Neural progenitor cell (in vitro differentiated cells): ENCODE measurements at regions not wholly inside any gene's neighbourhood (a gene's known extent, or its start where the extent isn't known, plus 50 kb on each side); places are given as distances from the start of the nearest gene placed in this dataset.

Experiments used
- DNase-seq: peaks from one replicate; pipeline ENCODE4 v3.0.0-alpha.2; 2016; ENCODE audit warnings: low spot score
- H2AFZ ChIP-seq: fragments of 200-600 bp; sonication (generic); replicated peaks from 2 replicates; pipeline ENCODE4 v1.6.1; 2016; ENCODE audit warnings: antibody characterized with exemption
- H3F3A ChIP-seq: fragments of 200-600 bp; sonication (generic); 2 replicates; pipeline ENCODE4 v1.6.1; 2016; ENCODE audit warnings: antibody characterized with exemption, low read depth
- H3K27ac ChIP-seq: fragments of 200-600 bp; sonication (generic); 2 replicates; pipeline ENCODE4 v1.5.1; 2016; ENCODE audit warnings: mild to moderate bottlenecking
- H3K27me3 ChIP-seq: fragments of 200-600 bp; sonication (generic); 2 replicates; pipeline ENCODE4 v1.6.1; 2016; ENCODE audit warnings: mild to moderate bottlenecking, moderate library complexity
- H3K36me3 ChIP-seq: fragments of 200-600 bp; sonication (generic); 2 replicates; pipeline ENCODE4 v1.5.1; 2016
- H3K4me1 ChIP-seq: fragments of 200-600 bp; sonication (generic); 2 replicates; pipeline ENCODE4 v1.6.1; 2016; ENCODE audit warnings: mixed run types
- H3K4me2 ChIP-seq: fragments of 200-600 bp; sonication (generic); 2 replicates; pipeline ENCODE4 v1.6.1; 2016
- H3K4me3 ChIP-seq: fragments of 200-600 bp; sonication (generic); 2 replicates; pipeline ENCODE4 v1.5.1; 2016
- H3K79me2 ChIP-seq: fragments of 200-600 bp; sonication (generic); 2 replicates; pipeline ENCODE4 v1.6.1; 2016; ENCODE audit warnings: low read depth
- H3K9ac ChIP-seq: fragments of 200-600 bp; sonication (generic); 2 replicates; pipeline ENCODE4 v1.6.1; 2016
- H3K9me3 ChIP-seq: fragments of 200-600 bp; sonication (generic); 2 replicates; pipeline ENCODE4 v1.5.1; 2016; ENCODE audit warnings: low read depth
- H4K20me1 ChIP-seq: fragments of 200-600 bp; sonication (generic); 2 replicates; pipeline ENCODE4 v1.6.1; 2016; ENCODE audit warnings: low read depth
- H3K27ac Mint-ChIP-seq: 3 replicates; pipeline ENCODE4 v1.8.0; 2021; ENCODE audit warnings: mixed read lengths
- H3K27me3 Mint-ChIP-seq: 2 replicates; pipeline ENCODE4 v1.8.0; 2022; ENCODE audit warnings: low read depth, mild to moderate bottlenecking, inconsistent platforms, moderate library complexity, mixed read lengths; ENCODE audit not compliant: insufficient read depth
- H3K36me3 Mint-ChIP-seq: 3 replicates; pipeline ENCODE4 v1.8.0; 2021; ENCODE audit warnings: mixed read lengths
- H3K4me1 Mint-ChIP-seq: 3 replicates; pipeline ENCODE4 v1.8.0; 2021; ENCODE audit warnings: mixed read lengths
- H3K4me3 Mint-ChIP-seq: 3 replicates; pipeline ENCODE4 v1.8.0; 2021; ENCODE audit warnings: mild to moderate bottlenecking, moderate library complexity, mixed read lengths
- H3K9me3 Mint-ChIP-seq: 3 replicates; pipeline ENCODE4 v1.8.0; 2020; ENCODE audit warnings: mixed read lengths
- EZH2 ChIP-seq: fragments of 200-600 bp; sonication (generic); IDR thresholded peaks from 2 replicates; pipeline ENCODE4 v1.6.1; 2017; ENCODE audit warnings: antibody characterized with exemption, mild to moderate bottlenecking, moderate library complexity
- EZH2phosphoT487 ChIP-seq: fragments of 200-600 bp; sonication (generic); IDR thresholded peaks from 2 replicates; pipeline ENCODE4 v1.6.1; 2017; ENCODE audit warnings: antibody characterized with exemption
- TF ChIP-seq, protein P1 (sequence below): fragments of 200-600 bp; sonication (generic); IDR thresholded peaks from 2 replicates; pipeline ENCODE4 v1.5.1; 2017; ENCODE audit warnings: antibody characterized with exemption, mild to moderate bottlenecking

DNA sequence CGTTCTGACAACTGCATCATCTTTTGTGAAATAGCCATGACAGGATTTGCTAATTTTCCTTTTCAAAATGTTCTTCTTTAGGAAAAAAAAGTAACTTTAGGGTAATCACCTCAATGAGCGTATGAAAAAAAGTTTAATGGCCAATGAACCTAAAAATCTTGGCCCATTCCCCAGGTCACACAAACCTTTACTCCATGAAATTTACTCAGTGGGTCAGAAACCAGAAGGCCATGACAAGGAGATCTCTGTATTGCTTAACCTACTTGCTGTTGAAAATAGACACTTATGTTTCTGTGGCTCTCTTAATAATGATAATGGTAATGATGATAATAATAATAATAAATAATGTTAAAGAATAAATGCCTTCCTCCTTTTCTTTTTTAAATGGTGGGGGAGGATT, 180.8 kb upstream of the IRX3 start:
- H3K4me1 Mint-ChIP-seq: peaks cover 5% of the 10 kb centered on the region
- no peak overlapping the region for H3K4me2 ChIP-seq
- no peak overlapping the region for H3K27ac Mint-ChIP-seq

DNA sequence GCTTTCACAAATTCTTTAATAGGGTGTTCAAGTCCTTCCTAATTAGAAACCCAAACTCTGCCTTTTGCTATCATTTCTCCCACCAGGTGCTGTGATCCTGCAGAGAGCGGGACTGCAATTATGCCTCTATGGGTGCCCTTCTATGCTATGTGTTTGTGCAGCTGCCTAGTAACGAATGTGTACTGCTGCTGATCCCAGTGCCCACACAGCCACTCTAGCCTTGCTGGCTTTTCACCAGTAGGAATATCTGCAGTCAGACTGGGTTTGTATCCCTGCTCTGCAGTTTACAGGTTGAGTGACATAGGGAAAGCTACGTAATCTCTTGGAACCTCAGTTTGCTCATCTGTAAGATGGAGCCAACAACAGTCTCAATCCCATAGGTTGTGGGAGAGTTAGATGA, 179.6 kb upstream of the IRX3 start:
- no peak for TF ChIP-seq EZH2
- no peak for TF ChIP-seq EZH2phosphoT487
- TF ChIP-seq, protein P1, sequence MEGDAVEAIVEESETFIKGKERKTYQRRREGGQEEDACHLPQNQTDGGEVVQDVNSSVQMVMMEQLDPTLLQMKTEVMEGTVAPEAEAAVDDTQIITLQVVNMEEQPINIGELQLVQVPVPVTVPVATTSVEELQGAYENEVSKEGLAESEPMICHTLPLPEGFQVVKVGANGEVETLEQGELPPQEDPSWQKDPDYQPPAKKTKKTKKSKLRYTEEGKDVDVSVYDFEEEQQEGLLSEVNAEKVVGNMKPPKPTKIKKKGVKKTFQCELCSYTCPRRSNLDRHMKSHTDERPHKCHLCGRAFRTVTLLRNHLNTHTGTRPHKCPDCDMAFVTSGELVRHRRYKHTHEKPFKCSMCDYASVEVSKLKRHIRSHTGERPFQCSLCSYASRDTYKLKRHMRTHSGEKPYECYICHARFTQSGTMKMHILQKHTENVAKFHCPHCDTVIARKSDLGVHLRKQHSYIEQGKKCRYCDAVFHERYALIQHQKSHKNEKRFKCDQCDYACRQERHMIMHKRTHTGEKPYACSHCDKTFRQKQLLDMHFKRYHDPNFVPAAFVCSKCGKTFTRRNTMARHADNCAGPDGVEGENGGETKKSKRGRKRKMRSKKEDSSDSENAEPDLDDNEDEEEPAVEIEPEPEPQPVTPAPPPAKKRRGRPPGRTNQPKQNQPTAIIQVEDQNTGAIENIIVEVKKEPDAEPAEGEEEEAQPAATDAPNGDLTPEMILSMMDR: no peak
- Histone ChIP-seq H3K27ac (no peak overlapping the region), H3K79me2 (no peaks in the 10 kb centered on the region), H3K36me3 (no peaks in the 10 kb centered on the region), H3K9ac (no peak overlapping the region), H3F3A (no peaks in the 10 kb centered on the region), H3K27me3 (no peaks in the 10 kb centered on the region), H3K4me1 (no peaks in the 10 kb centered on the region), H2AFZ (no peak overlapping the region), H3K4me3 (no peak overlapping the region), H4K20me1 (no peaks in the 10 kb centered on the region), H3K4me2 (no peak overlapping the region), H3K9me3 (no peaks in the 10 kb centered on the region)
- Mint-ChIP-seq H3K36me3 (no peaks in the 10 kb centered on the region), H3K27me3 (peaks cover 5% of the 10 kb centered on the region), H3K9me3 (peaks cover 12% of the 10 kb centered on the region), H3K4me1 (peaks cover 4% of the 10 kb centered on the region), H3K27ac (no peak overlapping the region), H3K4me3 (no peak overlapping the region)
- DNase-seq: no peak

More for the DNA sequence above, 180.8 kb upstream of the IRX3 start:
- peaks cover 12% of the 10 kb centered on the region for H3K9me3 Mint-ChIP-seq
- Histone ChIP-seq H3K79me2 (no peaks in the 10 kb centered on the region), H4K20me1 (no peaks in the 10 kb centered on the region), H3K4me1 (no peaks in the 10 kb centered on the region), H3K4me3 (no peak overlapping the region), H3K9me3 (no peaks in the 10 kb centered on the region), H3K36me3 (no peaks in the 10 kb centered on the region), H3K27me3 (no peaks in the 10 kb centered on the region), H3K9ac (no peak overlapping the region), H2AFZ (no peak overlapping the region), H3F3A (no peaks in the 10 kb centered on the region), H3K27ac (no peak overlapping the region)
- H3K4me3 Mint-ChIP-seq: no peak overlapping the region
- peaks cover 5% of the 10 kb centered on the region for H3K27me3 Mint-ChIP-seq
- no peak for DNase-seq
- H3K36me3 Mint-ChIP-seq: no peaks in the 10 kb centered on the region
- TF ChIP-seq, protein P1: no peak
- no peak for TF ChIP-seq EZH2phosphoT487
- TF ChIP-seq EZH2: no peak

DNA sequence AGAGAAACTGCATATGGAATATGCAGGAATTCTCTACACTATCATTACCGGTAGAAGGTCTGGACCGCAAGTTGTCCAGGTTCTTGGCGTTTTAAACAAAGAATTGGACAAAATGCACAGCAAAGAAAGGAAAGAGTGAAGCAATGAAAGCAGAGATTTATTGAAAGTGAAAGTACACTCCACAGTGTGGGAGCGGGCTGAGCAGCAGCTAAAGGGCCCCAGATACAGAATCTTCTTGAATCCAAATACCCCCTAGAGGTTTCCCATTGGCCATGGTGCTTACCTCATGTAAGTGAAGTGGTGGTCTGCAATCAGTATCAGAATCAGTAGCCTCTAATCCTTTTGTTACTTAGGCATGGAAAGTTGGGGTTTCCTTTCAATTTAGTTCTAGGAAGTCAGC, 178.5 kb upstream of the IRX3 start:
- DNase-seq: no peak

More for the DNA sequence above, 178.5 kb upstream of the IRX3 start:
- Mint-ChIP-seq H3K27ac (no peak overlapping the region), H3K9me3 (peaks cover 12% of the 10 kb centered on the region), H3K36me3 (no peaks in the 10 kb centered on the region), H3K4me1 (peaks cover 9% of the 10 kb centered on the region), H3K4me3 (no peak overlapping the region), H3K27me3 (peaks cover 5% of the 10 kb centered on the region)
- Histone ChIP-seq H3K79me2 (no peaks in the 10 kb centered on the region), H3K4me3 (no peak overlapping the region), H3K9ac (no peak overlapping the region), H3K27ac (no peak overlapping the region), H3K27me3 (no peaks in the 10 kb centered on the region), H3K4me2 (no peak overlapping the region), H3K9me3 (no peaks in the 10 kb centered on the region), H3F3A (no peaks in the 10 kb centered on the region), H2AFZ (no peak overlapping the region), H3K4me1 (no peaks in the 10 kb centered on the region), H4K20me1 (no peaks in the 10 kb centered on the region), H3K36me3 (no peaks in the 10 kb centered on the region)
- TF ChIP-seq EZH2phosphoT487: no peak
- TF ChIP-seq, protein P1: no peak
- TF ChIP-seq EZH2: no peak
